HepG2 (cell line): ENCODE measurements at regions not wholly inside any gene's neighbourhood (a gene's known extent, or its start where the extent isn't known, plus 50 kb on each side); places are given as distances from the start of the nearest gene placed in this dataset.

ENCODE experiments used
- EZH2 ChIP-seq: conservative IDR thresholded peaks from 2 replicates; pipeline ENCODE4 v1.6.1; 2012; ENCODE audit warnings: mild to moderate bottlenecking, low read depth, low read length, moderate library complexity
- MAFK ChIP-seq, 2 experiments: IDR thresholded peaks in 1 of 2; conservative IDR thresholded peaks in 1 of 2; 2 replicates each; pipeline ENCODE4 v1.6.1; 2011; ENCODE audit warnings: improper control_type of control experiment in 2 of 2, low read length in 2 of 2
- SKI ChIP-seq: fragments of 450-650 bp; IDR thresholded peaks from one replicate; pipeline ENCODE4 v1.6.1; 2018; ENCODE audit warnings: mild to moderate bottlenecking; ENCODE audit not compliant: partially characterized antibody
- SP1 ChIP-seq, 2 experiments: fragments of 450-650 bp in 1 of 2; sonication (generic) in 1 of 2; formaldehyde crosslinking in 1 of 2; IDR thresholded peaks; 2 replicates each; pipeline versions ENCODE4 v1.4.0 to v1.6.1; 2016 to 2020; ENCODE audit warnings: missing genetic modification reagents in 1 of 2
- TF ChIP-seq, protein P1 (sequence below), 2 experiments: IDR thresholded peaks; 2 replicates each; pipeline ENCODE4 v1.6.1; 2011 to 2012; ENCODE audit warnings: low read length in 2 of 2, borderline replicate concordance in 1 of 2, low read depth in 1 of 2, mild to moderate bottlenecking in 1 of 2, moderate library complexity in 1 of 2

GRCh38 chr2:8044046-8044594 lies 637.7 kb upstream of the ID2 start:
- TF ChIP-seq EZH2 = no peak
- TF ChIP-seq, protein P1, sequence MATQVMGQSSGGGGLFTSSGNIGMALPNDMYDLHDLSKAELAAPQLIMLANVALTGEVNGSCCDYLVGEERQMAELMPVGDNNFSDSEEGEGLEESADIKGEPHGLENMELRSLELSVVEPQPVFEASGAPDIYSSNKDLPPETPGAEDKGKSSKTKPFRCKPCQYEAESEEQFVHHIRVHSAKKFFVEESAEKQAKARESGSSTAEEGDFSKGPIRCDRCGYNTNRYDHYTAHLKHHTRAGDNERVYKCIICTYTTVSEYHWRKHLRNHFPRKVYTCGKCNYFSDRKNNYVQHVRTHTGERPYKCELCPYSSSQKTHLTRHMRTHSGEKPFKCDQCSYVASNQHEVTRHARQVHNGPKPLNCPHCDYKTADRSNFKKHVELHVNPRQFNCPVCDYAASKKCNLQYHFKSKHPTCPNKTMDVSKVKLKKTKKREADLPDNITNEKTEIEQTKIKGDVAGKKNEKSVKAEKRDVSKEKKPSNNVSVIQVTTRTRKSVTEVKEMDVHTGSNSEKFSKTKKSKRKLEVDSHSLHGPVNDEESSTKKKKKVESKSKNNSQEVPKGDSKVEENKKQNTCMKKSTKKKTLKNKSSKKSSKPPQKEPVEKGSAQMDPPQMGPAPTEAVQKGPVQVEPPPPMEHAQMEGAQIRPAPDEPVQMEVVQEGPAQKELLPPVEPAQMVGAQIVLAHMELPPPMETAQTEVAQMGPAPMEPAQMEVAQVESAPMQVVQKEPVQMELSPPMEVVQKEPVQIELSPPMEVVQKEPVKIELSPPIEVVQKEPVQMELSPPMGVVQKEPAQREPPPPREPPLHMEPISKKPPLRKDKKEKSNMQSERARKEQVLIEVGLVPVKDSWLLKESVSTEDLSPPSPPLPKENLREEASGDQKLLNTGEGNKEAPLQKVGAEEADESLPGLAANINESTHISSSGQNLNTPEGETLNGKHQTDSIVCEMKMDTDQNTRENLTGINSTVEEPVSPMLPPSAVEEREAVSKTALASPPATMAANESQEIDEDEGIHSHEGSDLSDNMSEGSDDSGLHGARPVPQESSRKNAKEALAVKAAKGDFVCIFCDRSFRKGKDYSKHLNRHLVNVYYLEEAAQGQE (IDR thresholded peaks at IDR 0.05; ENCODE audit: borderline replicate concordance in 1 of 2, low read depth in 1 of 2, low read length in 2 of 2) = no peak
- TF ChIP-seq SKI = no peak
- no peak for TF ChIP-seq SP1 (IDR thresholded peaks at IDR 0.05)
- no peak for TF ChIP-seq SP1 (CRISPR knock-in tag; IDR thresholded peaks at IDR 0.05)
- no peak for TF ChIP-seq MAFK (conservative IDR thresholded peaks at IDR 0.05 in 1 of 2, IDR thresholded peaks at IDR 0.05 in 1 of 2; ENCODE audit: low read length in 2 of 2)
